OCI-LY7 (cell line): ENCODE measurements at regions not wholly inside any gene's neighbourhood (a gene's known extent, or its start where the extent isn't known, plus 50 kb on each side); places are given as distances from the start of the nearest gene placed in this dataset.

Source experiments
- BruUV-seq: library from RNA; stranded (reverse); fragments of 400-500 nt; replicated peaks from 2 replicates; lab custom pipeline; 2021; lab: Mats Ljungman, UMichigan
- CTCF ChIA-PET: fragments of 300-600 bp; sonication (Branson Sonifier 250); formaldehyde crosslinking; loops from one replicate; lab custom pipeline; 2022; ENCODE audit warnings: antibody characterized with exemption; ENCODE audit not compliant: unreplicated experiment; lab: Charles Lee
- POLR2A ChIA-PET: fragments of 300-600 bp; sonication (Branson Sonifier 250); formaldehyde crosslinking; loops from one replicate; lab custom pipeline; 2022; ENCODE audit warnings: antibody characterized with exemption; lab: Charles Lee
- DNase-seq: peaks from one replicate; pipeline ENCODE4 v3.0.0-alpha.2; 2015; ENCODE audit warnings: low spot score
- H2AFZ ChIP-seq: fragments of 200-600 bp; sonication (generic), shearing (Covaris generic); 2 replicates; pipeline ENCODE4 v1.6.1; 2014; ENCODE audit warnings: mild to moderate bottlenecking, antibody characterized with exemption, low read length, moderate library complexity
- H3K27ac ChIP-seq: fragments of 200-600 bp; sonication (generic); 2 replicates; pipeline ENCODE4 v1.5.1; 2014; ENCODE audit warnings: mixed run types, low read depth, mild to moderate bottlenecking, moderate library complexity, low read length, inconsistent platforms; ENCODE audit not compliant: poor library complexity, severe bottlenecking
- H3K36me3 ChIP-seq: fragments of 200-600 bp; sonication (generic); 2 replicates; pipeline ENCODE4 v1.6.1; 2014; ENCODE audit warnings: mild to moderate bottlenecking, antibody characterized with exemption, low read length, moderate library complexity, mixed read lengths; ENCODE audit not compliant: insufficient read depth
- H3K4me1 ChIP-seq: fragments of 200-600 bp; sonication (generic); 2 replicates; pipeline ENCODE4 v1.5.1; 2014; ENCODE audit warnings: mild to moderate bottlenecking, low read length; ENCODE audit not compliant: insufficient read depth, poor library complexity, severe bottlenecking
- H3K4me2 ChIP-seq: fragments of 200-600 bp; sonication (generic); 2 replicates; pipeline ENCODE4 v1.6.1; 2014; ENCODE audit warnings: mild to moderate bottlenecking, low read length
- H3K4me3 ChIP-seq: fragments of 200-600 bp; sonication (generic); 2 replicates; pipeline ENCODE4 v1.5.1; 2014; ENCODE audit warnings: mild to moderate bottlenecking, low read depth, low read length; ENCODE audit not compliant: poor library complexity, severe bottlenecking
- H3K79me2 ChIP-seq: fragments of 200-600 bp; sonication (generic); 2 replicates; pipeline ENCODE4 v1.6.1; 2016; ENCODE audit warnings: low read depth, mild to moderate bottlenecking, low read length, moderate library complexity, mixed read lengths; ENCODE audit not compliant: insufficient read depth
- H3K9me2 ChIP-seq: fragments of 200-600 bp; sonication (generic); 2 replicates; pipeline ENCODE4 v1.6.1; 2016; ENCODE audit warnings: mild to moderate bottlenecking, low read length, mixed read lengths; ENCODE audit not compliant: insufficient read depth
- H3K9me3 ChIP-seq: fragments of 200-600 bp; sonication (generic); 2 replicates; pipeline ENCODE4 v1.6.1; 2014; ENCODE audit warnings: mild to moderate bottlenecking, mixed run types, low read length, mixed read lengths
- H4K20me1 ChIP-seq: fragments of 200-600 bp; sonication (generic); 2 replicates; pipeline ENCODE4 v1.6.1; 2014; ENCODE audit warnings: mild to moderate bottlenecking, antibody characterized with exemption, low read length, moderate library complexity, mixed read lengths; ENCODE audit not compliant: insufficient read depth
- CTCF ChIP-seq: fragments of 200-600 bp; sonication (generic); conservative IDR thresholded peaks from 2 replicates; pipeline ENCODE4 v1.5.1; 2014; ENCODE audit warnings: mild to moderate bottlenecking, antibody characterized with exemption, low read length, moderate library complexity, mixed read lengths
- EZH2phosphoT487 ChIP-seq: fragments of 200-600 bp; sonication (generic); IDR thresholded peaks from 2 replicates; pipeline ENCODE4 v1.6.1; 2018; ENCODE audit warnings: low read depth, borderline replicate concordance, mild to moderate bottlenecking, mixed run types, antibody characterized with exemption, low read length, moderate library complexity, mixed read lengths
- intact Hi-C: fragments of 100-400 bp; cut with micrococcal nuclease; formaldehyde crosslinking; loops from one replicate; pipeline ENCODE4 v1.10.0; 2022; ENCODE audit not compliant: unreplicated experiment

DNA sequence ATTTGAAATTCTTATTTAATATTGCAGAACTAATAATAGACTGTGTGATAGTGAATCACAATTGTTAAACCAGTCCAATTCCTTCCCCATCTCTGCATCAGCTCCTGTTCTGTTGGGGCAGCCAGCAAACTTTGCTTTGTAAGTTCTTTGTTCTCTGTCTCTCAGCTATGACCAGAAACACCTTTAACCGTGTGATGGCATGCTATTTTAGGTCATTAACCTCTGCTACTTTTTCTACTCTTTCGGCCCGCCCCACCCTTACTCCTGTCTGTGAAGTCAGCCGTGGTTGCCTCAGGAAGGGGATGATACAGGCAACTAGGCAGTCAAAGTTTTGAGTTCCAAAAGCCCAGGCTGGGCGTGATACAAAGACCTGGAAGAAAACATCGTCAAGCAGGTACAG, 51.3 kb upstream of the EGFL6 start:
- no peak overlapping the region for H3K4me3 ChIP-seq
- CTCF ChIA-PET = no interaction called here
- no peak overlapping the region for H3K27ac ChIP-seq
- no peak for TF ChIP-seq CTCF
- no peak for TF ChIP-seq EZH2phosphoT487
- H3K9me2 ChIP-seq = no peaks in the 10 kb centered on the region
- intact Hi-C loops = no loop called here
- H3K4me1 ChIP-seq = no peaks in the 10 kb centered on the region
- no peak overlapping the region for H2AFZ ChIP-seq
- no peaks in the 10 kb centered on the region for H3K9me3 ChIP-seq
- POLR2A ChIA-PET = interaction anchor here (1.6 kb wide), 1 partner anchor 145 kb away, joined by 4 read pairs; no protein-coding TSS in a partner anchor
- BruUV-seq = no TSS peak
- no peaks in the 10 kb centered on the region for H4K20me1 ChIP-seq
- H3K4me2 ChIP-seq = no peak overlapping the region
- DNase-seq = no peak
- H3K79me2 ChIP-seq = no peaks in the 10 kb centered on the region
- no peaks in the 10 kb centered on the region for H3K36me3 ChIP-seq

DNA sequence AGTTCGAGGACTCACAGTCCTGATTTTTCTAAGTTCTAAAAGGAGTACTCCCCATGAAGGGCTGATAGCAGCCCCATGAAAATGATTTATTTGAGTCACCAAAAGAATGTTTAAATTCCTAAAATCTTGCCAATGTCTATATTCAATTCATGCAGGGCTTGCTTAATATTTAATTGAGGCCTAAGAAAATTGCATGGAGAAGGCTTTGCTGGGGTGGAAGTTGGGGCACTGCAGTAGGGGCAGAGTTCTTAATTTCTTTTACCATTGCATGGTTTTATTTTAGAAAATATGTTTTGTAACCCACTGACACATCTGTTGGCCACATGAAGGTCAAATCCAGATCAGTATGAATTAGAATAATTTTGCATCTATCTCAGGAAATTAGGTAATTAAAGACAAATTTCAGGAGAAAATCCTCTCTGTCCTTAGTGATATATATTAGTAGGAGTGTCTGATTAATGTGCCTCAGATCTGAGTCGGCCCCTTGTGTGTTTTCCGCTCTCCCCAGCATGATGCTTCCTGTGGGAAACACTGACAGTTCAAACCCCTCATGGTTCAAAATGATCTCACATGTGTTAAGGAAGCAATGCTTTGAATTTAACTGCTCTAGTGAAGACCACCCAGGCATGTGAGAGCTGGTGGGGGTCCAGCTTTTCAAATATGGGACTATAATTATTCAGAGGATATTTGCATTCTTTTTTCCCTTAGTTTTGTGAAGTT, 54.0 kb upstream of the EGFL6 start:
- Histone ChIP-seq H3K36me3 (no peaks in the 10 kb centered on the region), H3K27ac (no peak overlapping the region), H3K4me2 (no peak overlapping the region), H3K9me2 (no peaks in the 10 kb centered on the region), H2AFZ (no peak overlapping the region), H3K9me3 (no peaks in the 10 kb centered on the region), H3K4me1 (no peaks in the 10 kb centered on the region), H3K79me2 (no peaks in the 10 kb centered on the region), H4K20me1 (no peaks in the 10 kb centered on the region), H3K4me3 (no peak overlapping the region)
- TF ChIP-seq CTCF (no peak), EZH2phosphoT487 (no peak)
- DNase-seq = no peak
- BruUV-seq = no TSS peak
- POLR2A ChIA-PET = no interaction called here
- intact Hi-C loops = no loop called here
- CTCF ChIA-PET = no interaction called here

DNA sequence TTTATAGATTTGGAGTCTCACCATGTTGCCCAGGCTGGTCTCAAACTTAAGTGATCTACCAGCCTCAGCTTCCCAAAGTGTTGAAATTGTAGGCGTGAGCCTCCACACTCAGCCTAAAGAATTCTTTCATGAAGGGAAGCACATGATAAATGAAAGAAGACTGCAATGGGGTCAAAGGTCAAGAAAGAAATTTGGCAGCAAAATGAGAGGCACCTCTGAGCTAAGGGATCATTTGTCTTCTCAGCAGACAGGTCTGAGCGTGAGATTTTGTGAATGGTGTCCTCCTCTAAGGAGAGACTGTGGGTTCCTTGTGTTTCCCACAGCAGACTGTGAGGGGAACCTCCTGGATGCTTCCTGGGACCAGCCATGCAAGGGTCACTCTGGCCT, 57.5 kb upstream of the EGFL6 start:
- Histone ChIP-seq H3K4me1 (no peaks in the 10 kb centered on the region), H3K9me2 (no peaks in the 10 kb centered on the region), H4K20me1 (no peaks in the 10 kb centered on the region), H3K4me3 (no peak overlapping the region), H3K9me3 (no peaks in the 10 kb centered on the region), H3K79me2 (no peaks in the 10 kb centered on the region), H3K27ac (no peak overlapping the region), H3K36me3 (no peaks in the 10 kb centered on the region), H3K4me2 (no peak overlapping the region), H2AFZ (no peak overlapping the region)
- TF ChIP-seq CTCF (no peak), EZH2phosphoT487 (no peak)
- POLR2A ChIA-PET = no interaction called here
- intact Hi-C loops = no loop called here
- no TSS peak for BruUV-seq
- CTCF ChIA-PET = no interaction called here
- DNase-seq = no peak
